ENCODE measurements at regions not wholly inside any gene's neighbourhood (a gene's known extent, or its start where the extent isn't known, plus 50 kb on each side); places are given as distances from the start of the nearest gene placed in this dataset.
"Not testable (repeated sequence)": the region's sequence is repeated elsewhere in the genome, so short reads cannot be mapped to it uniquely, and the experiment has no call there.

- DNase-seq = no peak
Observed at GRCh38 chr2:8587920-8588830, 93.7 kb upstream of the ID2 start.

GRCh38 chr2:8588831-8589191, 93.0 kb upstream of the ID2 start:
- no peak for DNase-seq

GRCh38 chr2:8589721-8590120, 92.1 kb upstream of the ID2 start:
- DNase-seq = no peak

- DNase-seq = no peak
Observed at GRCh38 chr2:8590938-8591337, 90.9 kb upstream of the ID2 start.

- no peak for DNase-seq
Observed at GRCh38 chr2:8592736-8593135, 89.1 kb upstream of the ID2 start.

- no peak for DNase-seq
Observed at GRCh38 chr2:8593243-8593642, 88.6 kb upstream of the ID2 start.

- DNase-seq = peak in 1 of 2 experiments; percentile 34
Observed at GRCh38 chr2:8594731-8595427, 87.0 kb upstream of the ID2 start.

- no peak for DNase-seq
Observed at GRCh38 chr2:8595428-8595805, 86.4 kb upstream of the ID2 start.

- DNase-seq = no peak
Observed at GRCh38 chr2:8595811-8596600, 85.8 kb upstream of the ID2 start.

GRCh38 chr2:8597094-8597493, 84.8 kb upstream of the ID2 start:
- no peak for DNase-seq

- DNase-seq = no peak
Observed at GRCh38 chr2:8597559-8598225, 84.2 kb upstream of the ID2 start.

GRCh38 chr2:8598295-8599165, 83.3 kb upstream of the ID2 start:
- no peak for DNase-seq

GRCh38 chr2:8599421-8600242, 82.2 kb upstream of the ID2 start:
- no peak for DNase-seq

- no peak for DNase-seq
Observed at GRCh38 chr2:8600456-8600855, 81.4 kb upstream of the ID2 start.

GRCh38 chr2:8602809-8603208, 79.0 kb upstream of the ID2 start:
- DNase-seq = no peak

- not testable (repeated sequence) for DNase-seq
Observed at GRCh38 chr2:8603356-8603755, 78.5 kb upstream of the ID2 start.

GRCh38 chr2:8604262-8604661, 77.6 kb upstream of the ID2 start:
- DNase-seq = no peak

GRCh38 chr2:8605351-8606065, 76.3 kb upstream of the ID2 start:
- no peak for DNase-seq

GRCh38 chr2:8606226-8606625, 75.6 kb upstream of the ID2 start:
- DNase-seq = peak in 1 of 2 experiments; percentile 27

All from activated CD4-positive, alpha-beta T cell treated with anti-CD3 and anti-CD28 coated beads, Interleukin-2, amount 50 U/mL, for 48 hours (primary cell).